Thoracic aorta (tissue), 2 donors: ENCODE measurements at regions not wholly inside any gene's neighbourhood (a gene's known extent, or its start where the extent isn't known, plus 50 kb on each side); places are given as distances from the start of the nearest gene placed in this dataset.

ENCODE experiments used
- ATAC-seq: fragments of 150-250 bp; one replicate; pipeline ENCODE4 v1.8.0; 2017; ENCODE audit warnings: low read depth; ENCODE audit not compliant: insufficient number of reproducible peaks, low FRiP score
- DNase-seq: peaks from one replicate; pipeline ENCODE4 v3.0.0-alpha.2; 2020; ENCODE audit warnings: low spot score
- H3K27ac ChIP-seq, 2 donors: fragments of 200-600 bp; sonication (generic); 1 replicate in 1 of 2; 2 replicates in 1 of 2; pipeline ENCODE4 v1.5.1; 2016; ENCODE audit warnings: mild to moderate bottlenecking in 2 of 2, moderate library complexity in 2 of 2
- H3K27me3 ChIP-seq: fragments of 200-600 bp; sonication (generic); replicated peaks from 2 replicates; pipeline ENCODE4 v1.6.0; 2016; ENCODE audit warnings: mild to moderate bottlenecking; ENCODE audit not compliant: insufficient read depth
- H3K36me3 ChIP-seq: fragments of 200-600 bp; sonication (generic); one replicate; pipeline ENCODE4 v1.5.1; 2016
- H3K4me1 ChIP-seq, 2 donors: fragments of 200-600 bp; sonication (generic); 1 replicate in 1 of 2; 2 replicates in 1 of 2; pipeline versions ENCODE4 v1.5.1 to v1.6.0; 2016; ENCODE audit warnings: low read depth in 2 of 2, mild to moderate bottlenecking in 1 of 2; ENCODE audit not compliant: control insufficient read depth in 1 of 2
- H3K4me3 ChIP-seq: fragments of 200-600 bp; sonication (generic); 2 replicates; pipeline ENCODE4 v1.5.1; 2016; ENCODE audit warnings: mild to moderate bottlenecking
- H3K9me3 ChIP-seq: fragments of 200-600 bp; sonication (generic); 2 replicates; pipeline ENCODE4 v1.5.1; 2016
- CTCF ChIP-seq: fragments of 200-600 bp; sonication (generic); IDR thresholded peaks from one replicate; pipeline ENCODE4 v1.5.1; 2019; ENCODE audit warnings: antibody characterized with exemption

GRCh38 chr14:34241185-34241711, 220.8 kb downstream of the SPTSSA start:
- DNase-seq, result no peak
- Histone ChIP-seq H3K27ac (no peak overlapping the region), H3K36me3 (no peaks in the 10 kb centered on the region), H3K9me3 (no peaks in the 10 kb centered on the region), H3K27me3 (no peaks in the 10 kb centered on the region), H3K4me1 (peaks cover 0 to 2% of the 10 kb centered on the region in 2 donors), H3K4me3 (no peak overlapping the region)
- ATAC-seq, result no peak
- no peak for TF ChIP-seq CTCF

DNA sequence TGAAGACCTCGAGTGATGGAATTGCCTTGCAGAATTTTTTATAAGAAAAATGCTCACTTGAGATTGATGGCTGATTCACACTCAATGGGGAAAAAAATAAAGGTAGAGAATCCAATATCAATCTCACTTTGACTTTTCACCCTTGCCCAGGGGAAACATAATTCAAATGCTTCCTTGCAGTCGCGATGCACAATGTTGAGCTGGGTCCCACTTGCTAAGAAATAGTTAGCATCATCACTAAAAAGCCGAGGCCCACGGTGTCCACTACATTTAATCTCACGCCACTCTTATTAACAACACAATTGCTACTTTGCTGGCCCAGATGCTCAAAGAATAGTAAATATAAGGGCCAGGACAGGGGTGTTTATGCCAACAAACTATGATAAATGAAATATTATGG, 223.4 kb downstream of the SPTSSA start:
- no peaks in the 10 kb centered on the region for H3K9me3 ChIP-seq
- no peaks in the 10 kb centered on the region for H3K36me3 ChIP-seq
- ATAC-seq (no peak), DNase-seq (no peak)
- no peak overlapping the region for H3K27ac ChIP-seq
- peaks cover 0 to 25% of the 10 kb centered on the region in 2 donors for H3K4me1 ChIP-seq
- H3K4me3 ChIP-seq, result no peak overlapping the region
- no peaks in the 10 kb centered on the region for H3K27me3 ChIP-seq
- no peak for TF ChIP-seq CTCF

GRCh38 chr14:34237677-34238076, 224.4 kb downstream of the SPTSSA start:
- H3K4me3 ChIP-seq, result no peak overlapping the region
- H3K9me3 ChIP-seq, result no peaks in the 10 kb centered on the region
- no peak for TF ChIP-seq CTCF
- peaks cover 0 to 34% of the 10 kb centered on the region in 2 donors for H3K4me1 ChIP-seq
- no peaks in the 10 kb centered on the region for H3K36me3 ChIP-seq
- no peak overlapping the region for H3K27ac ChIP-seq
- no peaks in the 10 kb centered on the region for H3K27me3 ChIP-seq
- DNase-seq, result no peak
- ATAC-seq, result no peak

- no peak overlapping the region for H3K27ac ChIP-seq
- TF ChIP-seq CTCF, result no peak
- ATAC-seq, result no peak
- no peak overlapping the region for H3K4me3 ChIP-seq
- no peak for DNase-seq
- H3K36me3 ChIP-seq, result no peaks in the 10 kb centered on the region
- H3K27me3 ChIP-seq, result no peaks in the 10 kb centered on the region
- no peaks in the 10 kb centered on the region for H3K9me3 ChIP-seq
- peaks cover 0 to 34% of the 10 kb centered on the region in 2 donors for H3K4me1 ChIP-seq
These were observed 225.0 kb downstream of the SPTSSA start for GRCh38 chr14:34237081-34237480.

GRCh38 chr14:34235643-34236300, 226.3 kb downstream of the SPTSSA start:
- ATAC-seq (peak; percentile 10), DNase-seq (no peak)
- Histone ChIP-seq H3K4me3 (no peak overlapping the region), H3K27ac (no peak overlapping the region), H3K36me3 (no peaks in the 10 kb centered on the region), H3K27me3 (no peaks in the 10 kb centered on the region), H3K4me1 (peaks cover 0 to 34% of the 10 kb centered on the region in 2 donors), H3K9me3 (no peaks in the 10 kb centered on the region)
- no peak for TF ChIP-seq CTCF
